ENCODE measurements at regions not wholly inside any gene's neighbourhood (a gene's known extent, or its start where the extent isn't known, plus 50 kb on each side); places are given as distances from the start of the nearest gene placed in this dataset.

DNA sequence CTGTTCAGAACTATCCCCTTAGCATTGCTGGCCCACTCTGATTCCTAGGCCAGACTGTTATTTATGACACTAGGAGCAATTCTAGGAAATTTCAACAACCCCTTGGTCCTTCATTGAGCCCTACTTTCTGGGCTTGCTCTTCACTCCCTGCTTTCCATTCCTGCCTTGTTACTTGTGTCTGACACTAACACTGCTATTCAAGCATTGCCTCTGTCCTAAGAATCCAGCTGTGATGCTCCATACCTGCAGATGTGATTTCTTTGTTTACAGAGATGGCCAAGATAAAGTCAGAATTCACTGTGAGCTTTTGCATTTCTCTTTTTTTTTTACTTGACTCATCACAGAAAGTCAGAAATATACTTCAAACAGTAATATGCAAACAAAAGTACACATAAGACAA, 377.2 kb upstream of the GOT2 start:
- TF ChIP-seq, protein P1, sequence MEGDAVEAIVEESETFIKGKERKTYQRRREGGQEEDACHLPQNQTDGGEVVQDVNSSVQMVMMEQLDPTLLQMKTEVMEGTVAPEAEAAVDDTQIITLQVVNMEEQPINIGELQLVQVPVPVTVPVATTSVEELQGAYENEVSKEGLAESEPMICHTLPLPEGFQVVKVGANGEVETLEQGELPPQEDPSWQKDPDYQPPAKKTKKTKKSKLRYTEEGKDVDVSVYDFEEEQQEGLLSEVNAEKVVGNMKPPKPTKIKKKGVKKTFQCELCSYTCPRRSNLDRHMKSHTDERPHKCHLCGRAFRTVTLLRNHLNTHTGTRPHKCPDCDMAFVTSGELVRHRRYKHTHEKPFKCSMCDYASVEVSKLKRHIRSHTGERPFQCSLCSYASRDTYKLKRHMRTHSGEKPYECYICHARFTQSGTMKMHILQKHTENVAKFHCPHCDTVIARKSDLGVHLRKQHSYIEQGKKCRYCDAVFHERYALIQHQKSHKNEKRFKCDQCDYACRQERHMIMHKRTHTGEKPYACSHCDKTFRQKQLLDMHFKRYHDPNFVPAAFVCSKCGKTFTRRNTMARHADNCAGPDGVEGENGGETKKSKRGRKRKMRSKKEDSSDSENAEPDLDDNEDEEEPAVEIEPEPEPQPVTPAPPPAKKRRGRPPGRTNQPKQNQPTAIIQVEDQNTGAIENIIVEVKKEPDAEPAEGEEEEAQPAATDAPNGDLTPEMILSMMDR (IDR thresholded peaks at IDR 0.05), result no peak
- no peak for TF ChIP-seq POLR2A (IDR thresholded peaks at IDR 0.05)
- no peak for TF ChIP-seq EP300 (IDR thresholded peaks at IDR 0.05)

Measured in ovary (tissue), 3 donors.